B cell (primary cell): ENCODE measurements at regions not wholly inside any gene's neighbourhood (a gene's known extent, or its start where the extent isn't known, plus 50 kb on each side); places are given as distances from the start of the nearest gene placed in this dataset.

Source experiments
- ATAC-seq: fragments of 200-7000 bp; cut with Tn5 transposase; one replicate; pipeline ENCODE4 v1.10.0; 2021; ENCODE audit warnings: low read depth, mild to moderate bottlenecking, moderate number of reproducible peaks, moderate library complexity
- CTCF ChIA-PET: fragments of 350-600 bp; sonication (Branson Sonifier 250); formaldehyde crosslinking; loops from one replicate; lab custom pipeline; 2021; ENCODE audit warnings: antibody characterized with exemption, inconsistent platforms; lab: Charles Lee
- POLR2A ChIA-PET: fragments of 350-600 bp; sonication (Branson Sonifier 250); formaldehyde crosslinking; loops from one replicate; lab custom pipeline; 2021; ENCODE audit warnings: antibody characterized with exemption; lab: Charles Lee
- DNase-seq: peaks from one replicate; pipeline ENCODE4 v3.0.0; 2013
- H2AFZ ChIP-seq: 2 replicates; pipeline ENCODE4 v1.6.1; 2012; ENCODE audit warnings: mild to moderate bottlenecking, low read depth, low read length; ENCODE audit not compliant: insufficient read depth, poor library complexity, severe bottlenecking
- H3K27ac ChIP-seq, 2 donors: 1 replicate in 1 of 2; 2 replicates in 1 of 2; pipeline ENCODE4 v1.5.1; 2012 to 2013; ENCODE audit warnings: low read length in 2 of 2, mild to moderate bottlenecking in 2 of 2, moderate library complexity in 1 of 2
- H3K27me3 ChIP-seq, 4 experiments: fragments of 200-600 bp in 1 of 4; sonication (generic) in 1 of 4; replicated peaks in 1 of 4; 1 replicate in 2 of 4; 2 replicates in 2 of 4; pipeline versions ENCODE4 v1.6.1 to v1.7.0; 2013 to 2016; ENCODE audit warnings: low read length in 3 of 4, mild to moderate bottlenecking in 2 of 4, mixed read lengths in 1 of 4, moderate library complexity in 1 of 4; ENCODE audit not compliant: insufficient read depth in 4 of 4, control insufficient read depth in 3 of 4; ENCODE audit errors: control extremely low read depth in 1 of 4
- H3K36me3 ChIP-seq, 2 experiments: replicated peaks in 1 of 2; 1 replicate in 1 of 2; 2 replicates in 1 of 2; pipeline versions ENCODE4 v1.6.1 to v1.7.1; 2013; ENCODE audit warnings: low read length in 1 of 2; ENCODE audit not compliant: insufficient read depth in 2 of 2, control insufficient read depth in 1 of 2; ENCODE audit errors: control extremely low read depth in 1 of 2, extremely low read depth in 1 of 2
- H3K4me1 ChIP-seq, 2 donors: fragments of 200-600 bp in 1 of 2; sonication (generic) in 1 of 2; 1 replicate in 1 of 2; 2 replicates in 1 of 2; pipeline versions ENCODE4 v1.5.1 to v1.6.1; 2013 to 2017; ENCODE audit warnings: low read length in 2 of 2; ENCODE audit not compliant: control insufficient read depth in 2 of 2, insufficient read depth in 2 of 2
- H3K4me2 ChIP-seq: replicated peaks from 2 replicates; pipeline ENCODE3; 2012; ENCODE audit warnings: mild to moderate bottlenecking, low read depth, low read length; ENCODE audit not compliant: poor library complexity, severe bottlenecking
- H3K4me3 ChIP-seq, 5 experiments: fragments of 200-600 bp in 1 of 5; sonication (generic) in 1 of 5; 1 replicate in 3 of 5; 2 replicates in 2 of 5; pipeline versions ENCODE4 v1.5.1 to v1.7.0; 2011 to 2016; ENCODE audit warnings: low read length in 4 of 5, mild to moderate bottlenecking in 4 of 5, low read depth in 2 of 5, control low read depth in 1 of 5, moderate library complexity in 1 of 5; ENCODE audit not compliant: insufficient read depth in 1 of 5; ENCODE audit errors: control extremely low read depth in 1 of 5, extremely low read depth in 1 of 5
- H3K79me2 ChIP-seq: fragments of 200-600 bp; sonication (generic); one replicate; pipeline ENCODE4 v1.6.0; 2016; ENCODE audit warnings: low read length; ENCODE audit not compliant: control insufficient read depth, insufficient read depth
- H3K9ac ChIP-seq: fragments of 200-600 bp; sonication (generic); 2 replicates; pipeline ENCODE4 v1.6.1; 2017; ENCODE audit warnings: mild to moderate bottlenecking, low read length, moderate library complexity
- H3K9me3 ChIP-seq, 3 donors: one replicate each; pipeline versions ENCODE4 v1.6.1 to v1.7.1; 2013; ENCODE audit warnings: low read length in 2 of 3; ENCODE audit not compliant: control insufficient read depth in 2 of 3, insufficient read depth in 1 of 3; ENCODE audit errors: control extremely low read depth in 1 of 3
- H4K20me1 ChIP-seq: 2 replicates; pipeline ENCODE4 v1.6.0; 2012; ENCODE audit warnings: mild to moderate bottlenecking, low read length; ENCODE audit not compliant: insufficient read depth, control insufficient read depth, poor library complexity, severe bottlenecking
- H3K27ac Mint-ChIP-seq: one replicate; pipeline ENCODE4 v1.8.0; 2021; ENCODE audit warnings: mixed read lengths
- H3K27me3 Mint-ChIP-seq: one replicate; pipeline ENCODE4 v1.8.0; 2021; ENCODE audit warnings: mixed read lengths
- H3K4me1 Mint-ChIP-seq: one replicate; pipeline ENCODE4 v1.8.0; 2021; ENCODE audit warnings: mixed read lengths
- H3K4me3 Mint-ChIP-seq: one replicate; pipeline ENCODE4 v1.8.0; 2021; ENCODE audit warnings: mixed read lengths
- H3K9me3 Mint-ChIP-seq: one replicate; pipeline ENCODE4 v1.8.0; 2022; ENCODE audit warnings: mixed read lengths; ENCODE audit not compliant: insufficient read depth
- CTCF ChIP-seq: fragments of 200-600 bp; IDR thresholded peaks from one replicate; pipeline ENCODE4 v1.8.0; 2022; ENCODE audit warnings: antibody characterized with exemption, mild to moderate bottlenecking
- EZH2 ChIP-seq: IDR thresholded peaks from 2 replicates; pipeline ENCODE4 v1.6.1; 2012; ENCODE audit warnings: borderline replicate concordance, low read depth, mild to moderate bottlenecking, moderate library complexity, low read length; ENCODE audit not compliant: insufficient read depth, poor library complexity, severe bottlenecking
- WGBS: methylation state at CpG from one replicate; pipeline ENCODE4 v1.1.5; 2013; ENCODE audit warnings: missing lambda C conversion rate; ENCODE audit not compliant: insufficient coverage; 5-methylcytosine and 5-hydroxymethylcytosine counted together
- intact Hi-C: fragments of 100-400 bp; cut with micrococcal nuclease; formaldehyde crosslinking; loops from one replicate; pipeline ENCODE4 v1.10.0; 2022

- no peak for DNase-seq
- Histone ChIP-seq H3K79me2 (no peaks in the 10 kb centered on the region), H3K4me3 (no peak overlapping the region), H3K9me3 (peaks cover 0 to 19% (median 8%) of the 10 kb centered on the region in 3 donors), H2AFZ (no peak overlapping the region), H3K27me3 (no peaks in the 10 kb centered on the region), H4K20me1 (no peaks in the 10 kb centered on the region), H3K9ac (no peak overlapping the region), H3K4me1 (peaks cover 3 to 5% of the 10 kb centered on the region in 2 donors), H3K36me3 (no peaks in the 10 kb centered on the region), H3K4me2 (no peak overlapping the region), H3K27ac (no peak overlapping the region)
- peaks cover 7% of the 10 kb centered on the region for H3K27me3 Mint-ChIP-seq
- H3K4me3 Mint-ChIP-seq = no peak overlapping the region
- H3K4me1 Mint-ChIP-seq = peaks cover 6% of the 10 kb centered on the region
- H3K9me3 Mint-ChIP-seq = peaks cover 5% of the 10 kb centered on the region
- intact Hi-C loops = no loop called here
- ChIA-PET CTCF (no interaction called here), POLR2A (no interaction called here)
- no peak for ATAC-seq
- WGBS = 82% methylated on average over 10 of the region's 15 CpGs
- no peak for TF ChIP-seq CTCF
- no peak for TF ChIP-seq EZH2
- no peak overlapping the region for H3K27ac Mint-ChIP-seq
These were observed 264.3 kb downstream of the BMP7 start for GRCh38 chr20:57002066-57002570.

- no peaks in the 10 kb centered on the region for H3K27me3 ChIP-seq
- no peaks in the 10 kb centered on the region for H4K20me1 ChIP-seq
- no peak overlapping the region for H3K4me3 ChIP-seq
- H3K79me2 ChIP-seq = no peaks in the 10 kb centered on the region
- H3K4me1 ChIP-seq = peaks cover 4 to 8% of the 10 kb centered on the region in 2 donors
- Mint-ChIP-seq H3K4me3 (no peak overlapping the region), H3K9me3 (peaks cover 5% of the 10 kb centered on the region), H3K27ac (no peak overlapping the region), H3K4me1 (peaks cover 11% of the 10 kb centered on the region), H3K27me3 (peaks cover 13% of the 10 kb centered on the region)
- no peak overlapping the region for H2AFZ ChIP-seq
- no peak overlapping the region for H3K9ac ChIP-seq
- H3K36me3 ChIP-seq = no peaks in the 10 kb centered on the region
- intact Hi-C loops = no loop called here
- POLR2A ChIA-PET = no interaction called here
- no peak overlapping the region for H3K4me2 ChIP-seq
- no peak for TF ChIP-seq EZH2
- no peak for TF ChIP-seq CTCF
- no peak for ATAC-seq
- CTCF ChIA-PET = no interaction called here
- H3K9me3 ChIP-seq = peaks cover 0 to 16% (median 8%) of the 10 kb centered on the region in 3 donors
- 30% methylated on average over 6 of the region's 7 CpGs for WGBS
- no peak for DNase-seq
- H3K27ac ChIP-seq = no peak overlapping the region
These were observed 263.4 kb downstream of the BMP7 start for GRCh38 chr20:57003012-57003411.
